SU-DHL-6 (cell line): ENCODE measurements at regions not wholly inside any gene's neighbourhood (a gene's known extent, or its start where the extent isn't known, plus 50 kb on each side); places are given as distances from the start of the nearest gene placed in this dataset.

Source experiments
- CTCF ChIP-seq: fragments of 200-600 bp; sonication (generic); IDR thresholded peaks from one replicate; pipeline ENCODE4 v1.5.1; 2017; ENCODE audit warnings: antibody characterized with exemption, mild to moderate bottlenecking, low read length, moderate library complexity; ENCODE audit not compliant: insufficient read depth, poor library complexity, severe bottlenecking
- EZH2phosphoT487 ChIP-seq: fragments of 200-600 bp; sonication (generic), shearing (Covaris generic); conservative IDR thresholded peaks from 2 replicates; pipeline ENCODE4 v1.6.1; 2018; ENCODE audit warnings: mild to moderate bottlenecking, antibody characterized with exemption, low read length, moderate library complexity, mixed read lengths

- TF ChIP-seq CTCF: no peak
- no peak for TF ChIP-seq EZH2phosphoT487
Measured at GRCh38 chr16:63890081-63890480, 1231.8 kb downstream of the CDH11 start.
